IMR-90 (cell line): ENCODE measurements at regions not wholly inside any gene's neighbourhood (a gene's known extent, or its start where the extent isn't known, plus 50 kb on each side); places are given as distances from the start of the nearest gene placed in this dataset.

ENCODE experiments used
- ATAC-seq: fragments of 200-7000 bp; cut with Tn5 transposase; 2 replicates; pipeline ENCODE4 v1.9.1; 2020; ENCODE audit warnings: low read depth, mild to moderate bottlenecking, moderate library complexity
- BruUV-seq: library from RNA; stranded (reverse); fragments of 400-500 nt; replicated peaks from 2 replicates; lab custom pipeline; 2021; lab: Mats Ljungman, UMichigan
- CTCF ChIA-PET: fragments of 300-600 bp; formaldehyde crosslinking; extraction: SDS; loops from one replicate; lab custom pipeline; 2021; ENCODE audit warnings: antibody characterized with exemption; lab: Yijun Ruan, JAX
- POLR2A ChIA-PET: fragments of 300-600 bp; sonication (Branson Sonifier 250); formaldehyde crosslinking; loops from one replicate; lab custom pipeline; 2022; ENCODE audit warnings: antibody characterized with exemption; ENCODE audit not compliant: unreplicated experiment; lab: Charles Lee
- DNase-seq: peaks from one replicate; pipeline ENCODE4 v3.0.0; 2013
- H2AFZ ChIP-seq: replicated peaks from 2 replicates; pipeline ENCODE3; 2013; ENCODE audit warnings: low read length, mild to moderate bottlenecking; ENCODE audit not compliant: poor library complexity
- H2AK5ac ChIP-seq: 2 replicates; pipeline ENCODE4 v1.6.1; 2013; ENCODE audit warnings: low read depth, low read length, inconsistent platforms
- H2AK9ac ChIP-seq: replicated peaks from 2 replicates; pipeline ENCODE3; 2013; ENCODE audit warnings: mild to moderate bottlenecking, low read depth, low read length, moderate library complexity; ENCODE audit not compliant: poor library complexity
- H2BK120ac ChIP-seq: 2 replicates; pipeline ENCODE4 v1.6.1; 2013; ENCODE audit warnings: low read depth, low read length, inconsistent platforms
- H2BK15ac ChIP-seq: 3 replicates; pipeline ENCODE4 v1.6.1; 2013; ENCODE audit warnings: low read depth, low read length, inconsistent platforms
- H2BK20ac ChIP-seq: 2 replicates; pipeline ENCODE4 v1.6.1; 2013; ENCODE audit warnings: low read depth, mild to moderate bottlenecking, inconsistent platforms, low read length, moderate library complexity
- H2BK5ac ChIP-seq: 2 replicates; pipeline ENCODE4 v1.6.1; 2013; ENCODE audit warnings: mild to moderate bottlenecking, low read depth, low read length, inconsistent platforms; ENCODE audit not compliant: poor library complexity, severe bottlenecking
- H3K14ac ChIP-seq: replicated peaks from 2 replicates; pipeline ENCODE4 v1.6.1; 2013; ENCODE audit warnings: low read depth, low read length, inconsistent platforms
- H3K18ac ChIP-seq: 2 replicates; pipeline ENCODE4 v1.6.1; 2013; ENCODE audit warnings: low read depth, low read length, control low read depth
- H3K23ac ChIP-seq: 2 replicates; pipeline ENCODE4 v1.6.1; 2013; ENCODE audit warnings: low read depth, low read length, inconsistent platforms
- H3K27ac ChIP-seq: 2 replicates; pipeline ENCODE4 v1.5.1; 2013; ENCODE audit warnings: mild to moderate bottlenecking, control low read depth, low read length; ENCODE audit not compliant: insufficient read depth
- H3K27me3 ChIP-seq: 2 replicates; pipeline ENCODE4 v1.6.1; 2013; ENCODE audit warnings: low read length; ENCODE audit not compliant: control insufficient read depth, insufficient read depth
- H3K36me3 ChIP-seq: 2 replicates; pipeline ENCODE4 v1.6.1; 2013; ENCODE audit warnings: low read length, mixed read lengths; ENCODE audit not compliant: control insufficient read depth, insufficient read depth
- H3K4ac ChIP-seq: 2 replicates; pipeline ENCODE4 v1.6.1; 2013; ENCODE audit warnings: low read depth, low read length, inconsistent platforms
- H3K4me1 ChIP-seq: 2 replicates; pipeline ENCODE4 v1.6.1; 2013; ENCODE audit warnings: low read length, mixed read lengths; ENCODE audit not compliant: control insufficient read depth, insufficient read depth
- H3K4me2 ChIP-seq: 2 replicates; pipeline ENCODE4 v1.6.1; 2013; ENCODE audit warnings: low read depth, mild to moderate bottlenecking, control low read depth, low read length, moderate library complexity
- H3K4me3 ChIP-seq: 2 replicates; pipeline ENCODE4 v1.5.1; 2013; ENCODE audit warnings: low read depth, mild to moderate bottlenecking, control low read depth, low read length, moderate library complexity; ENCODE audit not compliant: insufficient read depth
- H3K56ac ChIP-seq: 2 replicates; pipeline ENCODE4 v1.6.1; 2013; ENCODE audit warnings: low read length, inconsistent platforms; ENCODE audit not compliant: insufficient read depth; ENCODE audit errors: extremely low read depth
- H3K79me1 ChIP-seq, 2 experiments: 2 replicates each; pipeline ENCODE4 v1.6.1; 2013; ENCODE audit warnings: low read length in 2 of 2, inconsistent platforms in 1 of 2, low read depth in 1 of 2
- H3K9ac ChIP-seq: 2 replicates; pipeline ENCODE4 v1.6.1; 2013; ENCODE audit warnings: low read depth, low read length, control low read depth
- H3K9me1 ChIP-seq: 2 replicates; pipeline ENCODE4 v1.6.1; 2013; ENCODE audit warnings: low read length, inconsistent platforms; ENCODE audit not compliant: insufficient read depth
- H3K9me3 ChIP-seq: 2 replicates; pipeline ENCODE4 v1.6.1; 2013; ENCODE audit warnings: low read length; ENCODE audit not compliant: control insufficient read depth, insufficient read depth
- H4K20me1 ChIP-seq: 2 replicates; pipeline ENCODE4 v1.6.1; 2013; ENCODE audit warnings: low read length, inconsistent platforms; ENCODE audit not compliant: insufficient read depth
- H4K5ac ChIP-seq: 2 replicates; pipeline ENCODE4 v1.6.1; 2013; ENCODE audit warnings: mild to moderate bottlenecking, low read depth, low read length, control low read depth
- H4K8ac ChIP-seq, 2 experiments: 2 replicates each; pipeline ENCODE4 v1.6.1; 2013; ENCODE audit warnings: low read depth in 2 of 2, low read length in 2 of 2, control low read depth in 1 of 2, inconsistent platforms in 1 of 2
- H4K91ac ChIP-seq: 2 replicates; pipeline ENCODE4 v1.6.1; 2013; ENCODE audit warnings: low read depth, low read length, inconsistent platforms; ENCODE audit not compliant: insufficient read depth
- BHLHE40 ChIP-seq: fragments of 150-350 bp; IDR thresholded peaks from 2 replicates; pipeline ENCODE4 v1.6.1; 2016; ENCODE audit warnings: mild to moderate bottlenecking, low read depth, low read length
- FOS ChIP-seq: fragments of 150-350 bp; IDR thresholded peaks from 2 replicates; pipeline ENCODE4 v1.6.1; 2016; ENCODE audit warnings: low read depth, low read length
- POLR2A ChIP-seq: IDR thresholded peaks from 2 replicates; pipeline ENCODE4 v1.6.1; 2012; ENCODE audit warnings: mild to moderate bottlenecking, low read depth, low read length
- USF2 ChIP-seq: fragments of 150-350 bp; IDR thresholded peaks from 2 replicates; pipeline ENCODE4 v1.6.1; 2017; ENCODE audit warnings: mild to moderate bottlenecking, antibody characterized with exemption, low read length, low read depth
- WGBS, 2 experiments: methylation state at CpG; one replicate each; pipeline versions ENCODE4 v1.1.5 to v1.1.7; 2013; ENCODE audit warnings: missing lambda C conversion rate in 2 of 2; ENCODE audit not compliant: insufficient read length in 1 of 2; ENCODE audit errors: extremely low coverage in 2 of 2; 5-methylcytosine and 5-hydroxymethylcytosine counted together
- dilution Hi-C: fragments of 300-500 bp; cut with HindIII; formaldehyde crosslinking; loops from one replicate; pipeline ENCODE4 v1.14.3; 2018; ENCODE audit warnings: low sequenced_read_pairs; ENCODE audit not compliant: unreplicated experiment
- in situ Hi-C: fragments of 300-500 bp; cut with MboI; formaldehyde crosslinking; loops from 3 replicates; pipeline ENCODE4 v1.14.3; 2019; ENCODE audit warnings: low sequenced_read_pairs, inconsistent platforms, mixed read lengths
- intact Hi-C: fragments of 100-400 bp; cut with micrococcal nuclease; formaldehyde crosslinking; loops from 2 replicates; pipeline ENCODE4 v1.10.0; 2022

- Histone ChIP-seq H3K9ac (no peak overlapping the region), H3K18ac (no peak overlapping the region), H2BK5ac (no peak overlapping the region), H2AK5ac (no peak overlapping the region), H2AK9ac (no peak overlapping the region), H3K4me3 (no peak overlapping the region), H4K8ac (no peak overlapping the region), H3K14ac (no peak overlapping the region), H3K36me3 (no peaks in the 10 kb centered on the region), H3K9me1 (peaks cover 8% of the 10 kb centered on the region; the same call in 1 of the 2 replicates), H2AFZ (peak overlapping the region; percentile 51), H2BK120ac (no peak overlapping the region), H2BK15ac (no peak overlapping the region), H3K56ac (no peak overlapping the region), H3K27me3 (peaks cover 6% of the 10 kb centered on the region; the same call in 1 of the 2 replicates), H4K20me1 (no peaks in the 10 kb centered on the region), H3K4ac (no peak overlapping the region), H3K79me1 (no peaks in the 10 kb centered on the region), H3K4me2 (no peak overlapping the region), H4K91ac (no peak overlapping the region), H3K9me3 (peaks cover 3% of the 10 kb centered on the region), H3K4me1 (peaks cover 8% of the 10 kb centered on the region; the same call in 1 of the 2 replicates), H3K23ac (no peak overlapping the region), H4K5ac (no peak overlapping the region), H2BK20ac (no peak overlapping the region), H3K27ac (no peak overlapping the region)
- ChIA-PET POLR2A (no interaction called here), CTCF (no interaction called here)
- ATAC-seq (peak; percentile 38), DNase-seq (peak; percentile 13)
- intact Hi-C loops, result no loop called here
- BruUV-seq, result no TSS peak
- 70% methylated on average over 8 of the region's 21 CpGs; no CpG with 5 or more reads in 1 of the 2 experiments for WGBS, 2 experiments
- TF ChIP-seq BHLHE40, result peak; percentile 59; the same call in 1 of the 2 replicates
- no peak for TF ChIP-seq FOS
- no peak for TF ChIP-seq USF2
- no peak for TF ChIP-seq POLR2A
- dilution Hi-C loops, result no loop called here
- in situ Hi-C loops, result no loop called here
These were observed 116.6 kb upstream of the RPS6KA2 start for GRCh38 chr6:166743406-166744222.
